ENCODE measurements at regions not wholly inside any gene's neighbourhood (a gene's known extent, or its start where the extent isn't known, plus 50 kb on each side); places are given as distances from the start of the nearest gene placed in this dataset.

- no peak for DNase-seq
- Histone ChIP-seq H3K4me1 (ENCODE audit: control insufficient read depth in 5 of 5, insufficient read depth in 5 of 5, low read length in 5 of 5) (peaks cover 0 to 1% (median 0%) of the 10 kb centered on the region in 5 donors), H3K9me3 (ENCODE audit: control insufficient read depth in 4 of 4, insufficient read depth in 3 of 4, low read length in 3 of 4) (no peaks in the 10 kb centered on the region), H3K9ac (ENCODE audit: insufficient read depth in 1 of 2, low read length in 2 of 2) (no peak overlapping the region), H3K27me3 (ENCODE audit: control insufficient read depth in 3 of 3, insufficient read depth in 3 of 3, low read length in 2 of 3) (no peaks in the 10 kb centered on the region), H3K4me3 (no peak overlapping the region), H3K27ac (ENCODE audit: low read depth in 1 of 2, low read length in 1 of 2) (no peak overlapping the region), H3K36me3 (ENCODE audit: control insufficient read depth in 4 of 4, insufficient read depth in 4 of 4, low read length in 4 of 4) (no peaks in the 10 kb centered on the region)
- no peak for TF ChIP-seq CTCF (IDR thresholded peaks at IDR 0.05; ENCODE audit: control extremely low read depth, extremely low read depth)
- ATAC-seq (ENCODE audit: insufficient read depth, low FRiP score) = no peak
These were observed 76.1 kb upstream of the ASIC2 start for GRCh38 chr17:33369149-33369548.

GRCh38 chr17:33369876-33370275 lies 76.8 kb upstream of the ASIC2 start:
- H3K9me3 ChIP-seq (ENCODE audit: control insufficient read depth in 4 of 4, insufficient read depth in 3 of 4, low read length in 3 of 4) = no peaks in the 10 kb centered on the region
- TF ChIP-seq CTCF (IDR thresholded peaks at IDR 0.05; ENCODE audit: control extremely low read depth, extremely low read depth) = no peak
- ATAC-seq (ENCODE audit: insufficient read depth, low FRiP score) (no peak), DNase-seq (no peak)
- no peak overlapping the region for H3K27ac ChIP-seq (ENCODE audit: low read depth in 1 of 2, low read length in 1 of 2)
- H3K27me3 ChIP-seq (ENCODE audit: control insufficient read depth in 3 of 3, insufficient read depth in 3 of 3, low read length in 2 of 3) = no peaks in the 10 kb centered on the region
- WGBS, 2 donors = 51 to 91% methylated on average over 2 of the region's 2 CpGs
- H3K9ac ChIP-seq (ENCODE audit: insufficient read depth in 1 of 2, low read length in 2 of 2) = no peak overlapping the region
- peaks cover 0 to 1% (median 0%) of the 10 kb centered on the region in 5 donors for H3K4me1 ChIP-seq (ENCODE audit: control insufficient read depth in 5 of 5, insufficient read depth in 5 of 5, low read length in 5 of 5)
- no peaks in the 10 kb centered on the region for H3K36me3 ChIP-seq (ENCODE audit: control insufficient read depth in 4 of 4, insufficient read depth in 4 of 4, low read length in 4 of 4)
- H3K4me3 ChIP-seq = no peak overlapping the region

- Histone ChIP-seq H3K9ac (ENCODE audit: insufficient read depth in 1 of 2, low read length in 2 of 2) (no peak overlapping the region), H3K4me3 (no peak overlapping the region), H3K4me1 (ENCODE audit: control insufficient read depth in 5 of 5, insufficient read depth in 5 of 5, low read length in 5 of 5) (peaks cover 0 to 3% (median 0%) of the 10 kb centered on the region in 5 donors), H3K27me3 (ENCODE audit: control insufficient read depth in 3 of 3, insufficient read depth in 3 of 3, low read length in 2 of 3) (no peaks in the 10 kb centered on the region), H3K9me3 (ENCODE audit: control insufficient read depth in 4 of 4, insufficient read depth in 3 of 4, low read length in 3 of 4) (no peaks in the 10 kb centered on the region), H3K36me3 (ENCODE audit: control insufficient read depth in 4 of 4, insufficient read depth in 4 of 4, low read length in 4 of 4) (no peaks in the 10 kb centered on the region), H3K27ac (ENCODE audit: low read depth in 1 of 2, low read length in 1 of 2) (no peak overlapping the region)
- ATAC-seq (ENCODE audit: insufficient read depth, low FRiP score) = no peak
- TF ChIP-seq CTCF (IDR thresholded peaks at IDR 0.05; ENCODE audit: control extremely low read depth, extremely low read depth) = no peak
- 45 to 50% methylated on average over 1 of the region's 1 CpG for WGBS, 2 donors
- no peak for DNase-seq
These were observed 77.3 kb upstream of the ASIC2 start for GRCh38 chr17:33370401-33370800.

GRCh38 chr17:33371377-33371776 lies 78.3 kb upstream of the ASIC2 start:
- H3K4me1 ChIP-seq (ENCODE audit: control insufficient read depth in 5 of 5, insufficient read depth in 5 of 5, low read length in 5 of 5) = peaks cover 0 to 4% (median 0%) of the 10 kb centered on the region in 5 donors
- ATAC-seq (ENCODE audit: insufficient read depth, low FRiP score) (no peak), DNase-seq (no peak)
- WGBS, 2 donors = 70 to 72% methylated on average over 3 of the region's 3 CpGs
- peaks cover 0 to 5% (median 0%) of the 10 kb centered on the region in 3 donors for H3K27me3 ChIP-seq (ENCODE audit: control insufficient read depth in 3 of 3, insufficient read depth in 3 of 3, low read length in 2 of 3)
- no peak overlapping the region for H3K27ac ChIP-seq (ENCODE audit: low read depth in 1 of 2, low read length in 1 of 2)
- no peak overlapping the region for H3K9ac ChIP-seq (ENCODE audit: insufficient read depth in 1 of 2, low read length in 2 of 2)
- H3K9me3 ChIP-seq (ENCODE audit: control insufficient read depth in 4 of 4, insufficient read depth in 3 of 4, low read length in 3 of 4) = no peaks in the 10 kb centered on the region
- no peak overlapping the region for H3K4me3 ChIP-seq
- H3K36me3 ChIP-seq (ENCODE audit: control insufficient read depth in 4 of 4, insufficient read depth in 4 of 4, low read length in 4 of 4) = no peaks in the 10 kb centered on the region
- TF ChIP-seq CTCF (IDR thresholded peaks at IDR 0.05; ENCODE audit: control extremely low read depth, extremely low read depth) = no peak

Data from lung (tissue), 11 donors.